Spleen (tissue), 11 donors: ENCODE measurements at regions not wholly inside any gene's neighbourhood (a gene's known extent, or its start where the extent isn't known, plus 50 kb on each side); places are given as distances from the start of the nearest gene placed in this dataset.

Experiments
- DNase-seq: peaks from one replicate; pipeline ENCODE4 v3.0.0-alpha.2; 2020
- H3K27ac ChIP-seq, 8 donors: fragments of 200-600 bp; sonication (generic) in 7 of 8; 1 replicate in 4 of 8; 2 replicates in 4 of 8; pipeline versions ENCODE4 v1.5.0 to v1.8.0; 2016 to 2021; ENCODE audit warnings: inconsistent platforms in 4 of 8, mild to moderate bottlenecking in 4 of 8, moderate library complexity in 1 of 8
- H3K27me3 ChIP-seq, 7 donors: fragments of 200-600 bp; sonication (generic) in 6 of 7; replicated peaks in 1 of 7; 1 replicate in 4 of 7; 2 replicates in 3 of 7; pipeline versions ENCODE4 v1.5.0 to v1.8.0; 2016 to 2021; ENCODE audit warnings: inconsistent platforms in 3 of 7, mild to moderate bottlenecking in 1 of 7
- H3K36me3 ChIP-seq, 6 donors: fragments of 200-600 bp; sonication (generic) in 5 of 6; 1 replicate in 4 of 6; 2 replicates in 2 of 6; pipeline versions ENCODE4 v1.5.0 to v1.8.0; 2016 to 2021; ENCODE audit warnings: inconsistent platforms in 2 of 6
- H3K4me1 ChIP-seq, 6 donors: fragments of 200-600 bp; sonication (generic) in 5 of 6; 1 replicate in 3 of 6; 2 replicates in 3 of 6; pipeline versions ENCODE4 v1.5.0 to v1.8.0; 2016 to 2021; ENCODE audit warnings: inconsistent platforms in 3 of 6
- H3K4me3 ChIP-seq, 8 donors: fragments of 200-600 bp; sonication (generic) in 7 of 8; 1 replicate in 4 of 8; 2 replicates in 4 of 8; pipeline versions ENCODE4 v1.5.0 to v1.8.0; 2016 to 2021; ENCODE audit warnings: inconsistent platforms in 4 of 8, mild to moderate bottlenecking in 4 of 8, moderate library complexity in 2 of 8
- H3K9me3 ChIP-seq, 8 donors: fragments of 200-600 bp; sonication (generic) in 7 of 8; 1 replicate in 4 of 8; 2 replicates in 4 of 8; pipeline versions ENCODE4 v1.5.0 to v1.8.0; 2016 to 2021; ENCODE audit warnings: inconsistent platforms in 4 of 8
- CTCF ChIP-seq, 11 experiments: fragments of 200-600 bp in 7 of 11; fragments of 450-650 bp in 4 of 11; sonication (generic) in 4 of 11; IDR thresholded peaks in 8 of 11; conservative IDR thresholded peaks in 3 of 11; 1 replicate in 7 of 11; 2 replicates in 4 of 11; pipeline versions ENCODE4 v1.4.0 to v1.8.0; 2016 to 2021; ENCODE audit warnings: antibody characterized with exemption in 11 of 11, inconsistent platforms in 4 of 11, mild to moderate bottlenecking in 1 of 11
- POLR2A ChIP-seq, 3 donors: fragments of 450-650 bp; IDR thresholded peaks; one replicate each; pipeline ENCODE4 v1.5.1; 2017; ENCODE audit warnings: antibody characterized with exemption in 3 of 3, mild to moderate bottlenecking in 1 of 3
- POLR2AphosphoS5 ChIP-seq, 3 donors: sonication (generic); formaldehyde crosslinking; IDR thresholded peaks; one replicate each; pipeline ENCODE4 v1.5.1; 2017; ENCODE audit warnings: antibody characterized with exemption in 3 of 3
- WGBS, 5 donors: extraction: QIAGEN DNeasy Blood & Tissue Kit in 3 of 5; methylation state at CpG; one replicate each; pipeline versions ENCODE4 v1.1.5 to v1.1.7; 2013 to 2018; 5-methylcytosine and 5-hydroxymethylcytosine counted together
- intact Hi-C: fragments of 100-400 bp; cut with DNase I; formaldehyde crosslinking; loops from one replicate; pipeline ENCODE4 v1.15.0; 2023; ENCODE audit warnings: low total_unique reads
- donor health status: healthy with polysubstance abuse.
- donor health status: DM: no; HTN: no; CAD: no; lungs with moderate emphysema.
- donor health status: DM: no; HTN: no; CAD: no.
- donor health status: Bipolar disorder and iron deficiency.
- donor health status: healthy.
- donor health status: DM: no; HTN: no; CAD: no.
- donor health status: DM: yes; HTN: yes; CAD: no.

GRCh38 chr7:20030915-20031362 is 186.2 kb downstream of the MACC1 start:
- Histone ChIP-seq H3K36me3 (no peaks in the 10 kb centered on the region), H3K4me1 (peaks cover 0 to 8% (median 0%) of the 10 kb centered on the region in 6 donors), H3K27me3 (no peaks in the 10 kb centered on the region), H3K9me3 (no peaks in the 10 kb centered on the region), H3K27ac (no peak overlapping the region), H3K4me3 (no peak overlapping the region)
- no peak for DNase-seq
- no peak for TF ChIP-seq POLR2A (IDR thresholded peaks at IDR 0.05)
- TF ChIP-seq POLR2AphosphoS5 (IDR thresholded peaks at IDR 0.05): no peak
- no peak for TF ChIP-seq CTCF (IDR thresholded peaks at IDR 0.05 in 8 of 11, conservative IDR thresholded peaks at IDR 0.05 in 3 of 11)
- intact Hi-C loops: no loop called here

- H3K36me3 ChIP-seq: no peaks in the 10 kb centered on the region
- WGBS, 5 donors: 65 to 92% (median 82%) methylated on average over 2 of the region's 2 CpGs
- no peak overlapping the region for H3K4me3 ChIP-seq
- intact Hi-C loops: no loop called here
- DNase-seq: no peak
- no peak overlapping the region for H3K27ac ChIP-seq
- peaks cover 0 to 8% (median 0%) of the 10 kb centered on the region in 6 donors for H3K4me1 ChIP-seq
- H3K9me3 ChIP-seq: no peaks in the 10 kb centered on the region
- no peaks in the 10 kb centered on the region for H3K27me3 ChIP-seq
- TF ChIP-seq POLR2A (IDR thresholded peaks at IDR 0.05): no peak
- no peak for TF ChIP-seq POLR2AphosphoS5 (IDR thresholded peaks at IDR 0.05)
- TF ChIP-seq CTCF (IDR thresholded peaks at IDR 0.05 in 8 of 11, conservative IDR thresholded peaks at IDR 0.05 in 3 of 11): no peak
These were observed 186.8 kb downstream of the MACC1 start for GRCh38 chr7:20030417-20030816.

- Histone ChIP-seq H3K4me1 (peaks cover 0 to 15% (median 2%) of the 10 kb centered on the region in 6 donors), H3K27ac (no peak overlapping the region), H3K36me3 (no peaks in the 10 kb centered on the region), H3K9me3 (no peaks in the 10 kb centered on the region), H3K4me3 (no peak overlapping the region), H3K27me3 (no peaks in the 10 kb centered on the region)
- 88 to 92% (median 90%) methylated on average over 4 of the region's 4 CpGs for WGBS, 5 donors
- DNase-seq: no peak
- intact Hi-C loops: no loop called here
- TF ChIP-seq POLR2AphosphoS5 (IDR thresholded peaks at IDR 0.05) (no peak), POLR2A (IDR thresholded peaks at IDR 0.05) (no peak), CTCF (IDR thresholded peaks at IDR 0.05 in 8 of 11, conservative IDR thresholded peaks at IDR 0.05 in 3 of 11) (no peak)
These were observed 190.4 kb downstream of the MACC1 start for GRCh38 chr7:20026762-20027161.

- TF ChIP-seq POLR2A (IDR thresholded peaks at IDR 0.05): no peak
- TF ChIP-seq CTCF (IDR thresholded peaks at IDR 0.05 in 8 of 11, conservative IDR thresholded peaks at IDR 0.05 in 3 of 11): no peak
- TF ChIP-seq POLR2AphosphoS5 (IDR thresholded peaks at IDR 0.05): no peak
- Histone ChIP-seq H3K9me3 (no peaks in the 10 kb centered on the region), H3K36me3 (no peaks in the 10 kb centered on the region), H3K4me1 (peaks cover 0 to 18% (median 7%) of the 10 kb centered on the region in 6 donors), H3K4me3 (no peak overlapping the region), H3K27ac (no peak overlapping the region), H3K27me3 (no peaks in the 10 kb centered on the region)
- intact Hi-C loops: no loop called here
- 0 to 21% (median 10%) methylated on average over 1 of the region's 1 CpG for WGBS, 5 donors
- no peak for DNase-seq
These were observed 195.4 kb downstream of the MACC1 start for GRCh38 chr7:20021831-20022230.
